K562 (cell line): ENCODE measurements at regions not wholly inside any gene's neighbourhood (a gene's known extent, or its start where the extent isn't known, plus 50 kb on each side); places are given as distances from the start of the nearest gene placed in this dataset.

Experiments used
- ATAC-seq: fragments of 200-7000 bp; cut with Tn5 transposase; 3 replicates; pipeline ENCODE4 v1.9.1; 2020; ENCODE audit warnings: moderate library complexity
- BruUV-seq: library from RNA; stranded (reverse); fragments of 400-500 nt; replicated peaks from 2 replicates; lab custom pipeline; 2021; lab: Mats Ljungman, UMichigan
- CTCF ChIA-PET: fragments of 300-600 bp; formaldehyde crosslinking; extraction: SDS; loops from one replicate; lab custom pipeline; 2021; ENCODE audit warnings: low intra/inter-chr PET ratio; lab: Yijun Ruan, JAX
- POLR2A ChIA-PET: fragments of 300-600, 350-650 bp; sonication (Branson Sonifier 250); formaldehyde crosslinking; extraction: SDS; loops from one replicate; lab custom pipeline; 2021; ENCODE audit warnings: antibody characterized with exemption, inconsistent platforms; lab: Yijun Ruan, JAX
- DNase-seq, 4 experiments: peaks; one replicate each; pipeline versions ENCODE4 v3.0.0 to v3.0.0-alpha.2; 2011 to 2018; ENCODE audit warnings: low spot score in 3 of 4, mixed read lengths in 3 of 4; ENCODE audit errors: extremely low read depth in 1 of 4
- FAIRE-seq: peaks from 2 replicates; lab custom pipeline; 2011; peaks lifted over from hg19 to GRCh38; lab: Jason Lieb, UNC
- H2AFZ ChIP-seq: 2 replicates; pipeline ENCODE4 v1.6.0; 2011; ENCODE audit warnings: low read depth, low read length, control low read depth, inconsistent platforms
- H3K27ac ChIP-seq: fragments of 200-600 bp; 3 replicates; pipeline ENCODE4 v1.8.0; 2011; ENCODE audit warnings: low read depth, mild to moderate bottlenecking, control low read depth, inconsistent platforms, low read length, moderate library complexity, mixed read lengths; ENCODE audit errors: extremely low read depth
- H3K27me3 ChIP-seq, 2 experiments: fragments of 300-600 bp in 1 of 2; 2 replicates in 1 of 2; 3 replicates in 1 of 2; pipeline versions ENCODE4 v1.6.0 to v1.8.0; 2011; ENCODE audit warnings: inconsistent platforms in 2 of 2, low read length in 2 of 2, mild to moderate bottlenecking in 1 of 2, mixed read lengths in 1 of 2, moderate library complexity in 1 of 2; ENCODE audit not compliant: control insufficient read depth in 2 of 2, insufficient read depth in 2 of 2
- H3K36me3 ChIP-seq: fragments of 300-600 bp; 3 replicates; pipeline ENCODE4 v1.8.0; 2011; ENCODE audit warnings: mild to moderate bottlenecking, low read length, inconsistent platforms; ENCODE audit not compliant: control insufficient read depth, insufficient read depth
- H3K4me1 ChIP-seq, 2 experiments: fragments of 200-600 bp in 1 of 2; replicated peaks in 1 of 2; 2 replicates in 1 of 2; 3 replicates in 1 of 2; pipeline versions ENCODE4 v1.5.1 to v1.8.0; 2011; ENCODE audit warnings: inconsistent platforms in 2 of 2, low read length in 2 of 2, mild to moderate bottlenecking in 1 of 2, mixed read lengths in 1 of 2, moderate library complexity in 1 of 2; ENCODE audit not compliant: control insufficient read depth in 2 of 2, insufficient read depth in 2 of 2
- H3K4me2 ChIP-seq: 2 replicates; pipeline ENCODE4 v1.6.1; 2011; ENCODE audit warnings: low read length, control low read depth, inconsistent platforms, mixed read lengths; ENCODE audit not compliant: insufficient read depth
- H3K4me3 ChIP-seq: fragments of 200-600 bp; sonication (generic), shearing (Covaris generic); 2 replicates; pipeline ENCODE4 v1.5.1; 2016; ENCODE audit warnings: control low read depth, inconsistent platforms
- H3K79me2 ChIP-seq: fragments of 200-600 bp; 3 replicates; pipeline ENCODE4 v1.8.0; 2011; ENCODE audit warnings: low read length, inconsistent platforms; ENCODE audit not compliant: control insufficient read depth, insufficient read depth
- H3K9ac ChIP-seq, 2 experiments: 2 replicates each; pipeline versions ENCODE4 v1.6.0 to v1.6.1; 2011; ENCODE audit warnings: low read depth in 2 of 2, low read length in 2 of 2, control low read depth in 1 of 2, inconsistent platforms in 1 of 2, mild to moderate bottlenecking in 1 of 2, mixed read lengths in 1 of 2; ENCODE audit not compliant: insufficient read depth in 1 of 2
- H3K9me1 ChIP-seq: one replicate; pipeline ENCODE4 v1.6.0; 2011; ENCODE audit warnings: inconsistent platforms, mild to moderate bottlenecking, low read length, moderate library complexity; ENCODE audit not compliant: control insufficient read depth, insufficient read depth
- H3K9me3 ChIP-seq: replicated peaks from 2 replicates; pipeline ENCODE4 v1.5.1; 2011; ENCODE audit warnings: low read depth, low read length, inconsistent platforms; ENCODE audit not compliant: control insufficient read depth, insufficient read depth
- H4K20me1 ChIP-seq: replicated peaks from 2 replicates; pipeline ENCODE4 v1.6.1; 2011; ENCODE audit warnings: low read length, inconsistent platforms, mixed read lengths; ENCODE audit not compliant: control insufficient read depth, insufficient read depth
- ARID1B ChIP-seq: fragments of 450-650 bp; IDR thresholded peaks from 2 replicates; pipeline ENCODE4 v1.6.1; 2016; ENCODE audit warnings: antibody characterized with exemption, mild to moderate bottlenecking, inconsistent platforms
- GMEB1 ChIP-seq: fragments of 250-450 bp; sonication (Bioruptor Pico); IDR thresholded peaks from 2 replicates; pipeline ENCODE4 v1.4.0; 2020; ENCODE audit warnings: mild to moderate bottlenecking
- HLTF ChIP-seq: fragments of 450-650 bp; IDR thresholded peaks from 2 replicates; pipeline ENCODE4 v1.6.1; 2016
- POLR3A ChIP-seq: IDR thresholded peaks from 2 replicates; pipeline ENCODE4 v1.6.1; 2011; ENCODE audit warnings: borderline replicate concordance, mild to moderate bottlenecking, moderate library complexity; ENCODE audit not compliant: insufficient read length, insufficient read depth; ENCODE audit errors: extremely low read depth
- RFX1 ChIP-seq: fragments of 450-650 bp; IDR thresholded peaks from 2 replicates; pipeline ENCODE4 v1.6.1; 2016; ENCODE audit warnings: mild to moderate bottlenecking, moderate library complexity
- SFPQ ChIP-seq: fragments of 200-400 bp; formaldehyde crosslinking; IDR thresholded peaks from 2 replicates; pipeline ENCODE4 v1.6.1; 2017; ENCODE audit warnings: mild to moderate bottlenecking, low read depth, low read length, moderate library complexity
- SIN3B ChIP-seq: fragments of 450-650 bp; IDR thresholded peaks from 2 replicates; pipeline ENCODE4 v1.6.1; 2017; ENCODE audit warnings: low read depth, mild to moderate bottlenecking, moderate library complexity
- ZBTB49 ChIP-seq: sonication (generic); formaldehyde crosslinking; IDR thresholded peaks from 2 replicates; pipeline ENCODE4 v1.8.0; 2022; ENCODE audit warnings: missing genetic modification reagents, mild to moderate bottlenecking, borderline replicate concordance
- ZFX ChIP-seq: sonication (generic); formaldehyde crosslinking; IDR thresholded peaks from 2 replicates; pipeline ENCODE4 v1.8.0; 2022; ENCODE audit warnings: mild to moderate bottlenecking, missing genetic modification reagents, moderate library complexity
- ZNF445 ChIP-seq: fragments of 250-450 bp; sonication (Bioruptor Pico); IDR thresholded peaks from 2 replicates; pipeline ENCODE4 v1.4.0; 2020; ENCODE audit warnings: low read depth, mild to moderate bottlenecking, moderate library complexity
- WGBS: fragments of 100-300 bp; shearing (Covaris generic); methylation state at CpG from one replicate; pipeline ENCODE4 v1.1.6; 2016; ENCODE audit warnings: low coverage, mixed read lengths; ENCODE audit not compliant: insufficient coverage; ENCODE audit errors: missing lambda C conversion rate; 5-methylcytosine and 5-hydroxymethylcytosine counted together
- in situ Hi-C: fragments of 300-500 bp; cut with MboI; formaldehyde crosslinking; loops from 4 replicates; pipeline ENCODE4 v1.15.0; 2018; ENCODE audit warnings: inconsistent platforms, mixed read lengths
- intact Hi-C: fragments of 100-400 bp; cut with micrococcal nuclease; formaldehyde crosslinking; loops from 2 replicates; pipeline ENCODE4 v1.14.2; 2022

- ChIA-PET CTCF (no interaction called here), POLR2A (interaction anchor here (0.6 kb wide), 1 partner anchor 425 kb away, joined by 3 read pairs; no protein-coding TSS in a partner anchor)
- Histone ChIP-seq H4K20me1 (no peaks in the 10 kb centered on the region), H3K27ac (no peak overlapping the region), H3K79me2 (no peaks in the 10 kb centered on the region), H3K4me2 (no peak overlapping the region), H3K4me3 (no peak overlapping the region), H3K9ac (no peak overlapping the region), H3K36me3 (no peaks in the 10 kb centered on the region), H3K9me1 (no peaks in the 10 kb centered on the region), H3K4me1 (no peaks in the 10 kb centered on the region), H3K27me3 (no peaks in the 10 kb centered on the region), H3K9me3 (no peaks in the 10 kb centered on the region), H2AFZ (no peak overlapping the region)
- intact Hi-C loops: no loop called here
- in situ Hi-C loops: no loop called here
- TF ChIP-seq SFPQ (no peak), ZNF445 (CRISPR knock-in tag) (no peak)
- DNase-seq (no peak), ATAC-seq (no peak), FAIRE-seq (no peak)
- WGBS: 0% methylated on average over 7 of the region's 7 CpGs
- BruUV-seq: no TSS peak
These were observed 208.6 kb downstream of the VEGFC start for GRCh38 chr4:176584031-176584606.

- Histone ChIP-seq H3K27me3 (no peaks in the 10 kb centered on the region), H3K79me2 (no peaks in the 10 kb centered on the region), H3K9ac (no peak overlapping the region), H4K20me1 (no peaks in the 10 kb centered on the region), H3K36me3 (no peaks in the 10 kb centered on the region), H3K4me1 (no peaks in the 10 kb centered on the region), H3K4me2 (no peak overlapping the region), H3K27ac (no peak overlapping the region), H3K9me3 (no peaks in the 10 kb centered on the region), H3K4me3 (no peak overlapping the region), H2AFZ (no peak overlapping the region), H3K9me1 (no peaks in the 10 kb centered on the region)
- ChIA-PET POLR2A (no interaction called here), CTCF (no interaction called here)
- in situ Hi-C loops (no loop called here), intact Hi-C loops (no loop called here)
- ATAC-seq (no peak), DNase-seq (no peak), FAIRE-seq (no peak)
- 0% methylated on average over 2 of the region's 2 CpGs for WGBS
- no TSS peak for BruUV-seq
- TF ChIP-seq SIN3B (no peak), POLR3A (no peak), ARID1B (no peak), ZBTB49 (CRISPR knock-in tag) (no peak), HLTF (no peak), RFX1 (no peak), ZFX (CRISPR knock-in tag) (no peak), GMEB1 (CRISPR knock-in tag) (no peak)
These were observed 204.8 kb downstream of the VEGFC start for GRCh38 chr4:176587920-176588319.
